ENCODE measurements at regions not wholly inside any gene's neighbourhood (a gene's known extent, or its start where the extent isn't known, plus 50 kb on each side); places are given as distances from the start of the nearest gene placed in this dataset.

DNA sequence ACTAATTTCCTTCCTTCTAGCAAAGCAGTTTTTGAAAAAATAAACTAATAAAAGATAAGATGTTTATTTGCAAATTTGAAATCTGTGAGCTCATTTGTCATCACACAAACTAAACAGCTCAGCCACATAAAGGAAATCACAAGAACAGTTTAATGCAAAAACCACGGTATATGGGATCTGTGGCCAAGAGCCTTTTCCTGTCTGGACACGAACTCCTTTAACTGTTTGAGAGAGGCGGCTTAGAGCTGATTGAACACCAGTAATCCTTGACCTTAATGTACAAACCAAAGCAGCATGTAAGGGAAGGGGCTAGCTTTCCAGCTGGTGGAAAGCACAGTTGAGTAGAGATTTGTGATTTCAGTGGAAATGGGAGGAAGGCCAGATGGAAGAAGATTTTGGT, 66.3 kb upstream of the SPINK5 start:
- TF ChIP-seq, protein P1, sequence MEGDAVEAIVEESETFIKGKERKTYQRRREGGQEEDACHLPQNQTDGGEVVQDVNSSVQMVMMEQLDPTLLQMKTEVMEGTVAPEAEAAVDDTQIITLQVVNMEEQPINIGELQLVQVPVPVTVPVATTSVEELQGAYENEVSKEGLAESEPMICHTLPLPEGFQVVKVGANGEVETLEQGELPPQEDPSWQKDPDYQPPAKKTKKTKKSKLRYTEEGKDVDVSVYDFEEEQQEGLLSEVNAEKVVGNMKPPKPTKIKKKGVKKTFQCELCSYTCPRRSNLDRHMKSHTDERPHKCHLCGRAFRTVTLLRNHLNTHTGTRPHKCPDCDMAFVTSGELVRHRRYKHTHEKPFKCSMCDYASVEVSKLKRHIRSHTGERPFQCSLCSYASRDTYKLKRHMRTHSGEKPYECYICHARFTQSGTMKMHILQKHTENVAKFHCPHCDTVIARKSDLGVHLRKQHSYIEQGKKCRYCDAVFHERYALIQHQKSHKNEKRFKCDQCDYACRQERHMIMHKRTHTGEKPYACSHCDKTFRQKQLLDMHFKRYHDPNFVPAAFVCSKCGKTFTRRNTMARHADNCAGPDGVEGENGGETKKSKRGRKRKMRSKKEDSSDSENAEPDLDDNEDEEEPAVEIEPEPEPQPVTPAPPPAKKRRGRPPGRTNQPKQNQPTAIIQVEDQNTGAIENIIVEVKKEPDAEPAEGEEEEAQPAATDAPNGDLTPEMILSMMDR (IDR thresholded peaks at IDR 0.05 in 8 of 11, conservative IDR thresholded peaks at IDR 0.05 in 3 of 11), result no peak
- TF ChIP-seq POLR2A (IDR thresholded peaks at IDR 0.05), result no peak
- no peak for TF ChIP-seq POLR2AphosphoS5 (IDR thresholded peaks at IDR 0.05)
